ENCODE measurements at regions not wholly inside any gene's neighbourhood (a gene's known extent, or its start where the extent isn't known, plus 50 kb on each side); places are given as distances from the start of the nearest gene placed in this dataset.

- Histone ChIP-seq H2AFZ (ENCODE audit: low read length) (no peak overlapping the region), H3K56ac (ENCODE audit: insufficient read length, low read depth, low read length) (no peak overlapping the region), H4K91ac (ENCODE audit: insufficient read length, low read depth, low read length) (no peak overlapping the region), H3K9ac (ENCODE audit: extremely low read depth, insufficient read length, low read length) (no peak overlapping the region), H3K4me2 (ENCODE audit: insufficient read depth, insufficient read length, low read length) (no peak overlapping the region), H2BK20ac (ENCODE audit: low read depth, low read length, poor library complexity, severe bottlenecking) (no peak overlapping the region), H4K20me1 (ENCODE audit: control insufficient read depth, insufficient read depth, insufficient read length) (no peaks in the 10 kb centered on the region), H3K27ac (ENCODE audit: insufficient read length, low read depth, low read length) (no peak overlapping the region), H3K79me1 (ENCODE audit: insufficient read depth, low read depth, low read length, poor library complexity, severe bottlenecking) (no peaks in the 10 kb centered on the region), H3K4ac (ENCODE audit: low read depth, low read length) (no peak overlapping the region), H3K23ac (ENCODE audit: insufficient read length, low read depth, low read length) (no peak overlapping the region), H4K8ac (replicated peaks; ENCODE audit: insufficient read length, low read depth, low read length) (no peak overlapping the region), H3K23me2 (ENCODE audit: insufficient read length, low read depth, low read length, poor library complexity, severe bottlenecking) (no peaks in the 10 kb centered on the region), H3K18ac (ENCODE audit: insufficient read length, low read depth, low read length) (no peak overlapping the region), H2AK5ac (ENCODE audit: insufficient read length, low read length) (no peak overlapping the region), H3K14ac (ENCODE audit: insufficient read depth, low read length) (no peak overlapping the region), H2BK5ac (ENCODE audit: insufficient read length, low read length) (no peak overlapping the region), H3K4me1 (ENCODE audit: insufficient read depth, low read length) (peaks cover 4% of the 10 kb centered on the region; the same call in 1 of the 2 replicates), H3K79me2 (ENCODE audit: insufficient read depth, low read length) (no peaks in the 10 kb centered on the region), H3T11ph (ENCODE audit: low read length) (peak overlapping the region; percentile 37), H2BK15ac (ENCODE audit: low read depth, low read length) (no peak overlapping the region), H2BK120ac (ENCODE audit: low read depth, low read length, poor library complexity, severe bottlenecking) (no peak overlapping the region), H3K27me3 (ENCODE audit: insufficient read depth, low read length) (no peaks in the 10 kb centered on the region), H4K5ac (ENCODE audit: insufficient read length, low read depth, low read length) (no peak overlapping the region), H3K9me3 (ENCODE audit: control insufficient read depth, low read depth, low read length) (no peaks in the 10 kb centered on the region), H2BK12ac (ENCODE audit: insufficient read length, low read depth, low read length) (no peak overlapping the region)
- H3K4me1 Mint-ChIP-seq = peaks cover 32 to 47% of the 10 kb centered on the region in 2 experiments
- H3K36me3 Mint-ChIP-seq (ENCODE audit: insufficient read depth in 1 of 3, low read depth in 3 of 3) = peaks cover 0 to 4% (median 0%) of the 10 kb centered on the region in 3 experiments; a peak in 1 of 7 replicates
- peak; percentile 39 for DNase-seq
- TF ChIP-seq CTCF (conservative IDR thresholded peaks at IDR 0.05) = no peak
- H3K4me3 Mint-ChIP-seq = no peak overlapping the region; a peak in 1 of 5 replicates
- H3K9me3 Mint-ChIP-seq = peaks cover 2 to 3% of the 10 kb centered on the region in 2 experiments; a peak in 2 of 5 replicates
- peak overlapping the region in 1 of 3 experiments; percentile 19; a peak in 2 of 7 replicates for H3K27ac Mint-ChIP-seq
- peaks cover 4% of the 10 kb centered on the region for H3K27me3 Mint-ChIP-seq (ENCODE audit: low read depth)
- no CpG with 5 or more reads among the region's 6 CpGs for WGBS (ENCODE audit: extremely low coverage, insufficient read length, low lambda C conversion rate)
These were observed 182.2 kb downstream of the ABHD5 start for GRCh38 chr3:43872901-43873300.

Measured in H9 (cell line).